HL-60 (cell line): ENCODE measurements at regions not wholly inside any gene's neighbourhood (a gene's known extent, or its start where the extent isn't known, plus 50 kb on each side); places are given as distances from the start of the nearest gene placed in this dataset.

ENCODE experiments used
- CTCF ChIP-seq: IDR thresholded peaks from one replicate; pipeline ENCODE4 v1.5.1; 2011; ENCODE audit warnings: low read length, control low read depth, inconsistent platforms; ENCODE audit not compliant: insufficient read depth
- POLR2AphosphoS5 ChIP-seq: IDR thresholded peaks from 2 replicates; pipeline ENCODE4 v1.6.1; 2012; ENCODE audit warnings: low read depth

DNA sequence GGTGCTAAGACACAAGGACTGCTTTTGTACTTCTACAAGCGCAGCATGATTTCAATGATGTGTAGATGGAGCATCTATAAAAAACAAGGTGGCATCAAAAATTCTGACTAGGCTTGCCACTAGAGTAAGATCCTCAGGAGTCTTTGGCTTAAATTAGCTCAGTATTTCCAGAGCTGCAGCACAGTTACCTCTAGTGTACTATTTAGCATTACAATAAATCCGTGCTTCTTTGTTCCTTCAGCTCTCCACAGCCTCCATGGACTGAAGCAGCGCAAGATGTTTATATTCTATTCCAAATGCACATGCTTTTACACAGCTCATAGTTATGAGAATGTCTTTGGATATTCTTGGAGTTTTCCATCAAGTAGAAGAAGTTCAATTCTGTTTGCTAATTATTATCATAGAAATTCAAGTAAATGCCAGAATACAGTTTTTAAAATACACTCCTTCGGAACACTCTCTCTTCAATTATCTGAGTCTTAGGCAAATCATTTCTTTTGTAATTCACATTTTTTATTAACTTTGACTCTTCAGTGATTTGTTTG, 1133.0 kb upstream of the LRRTM1 start:
- no peak for TF ChIP-seq CTCF
- no peak for TF ChIP-seq POLR2AphosphoS5
